GM23338 (cell line): ENCODE measurements at regions not wholly inside any gene's neighbourhood (a gene's known extent, or its start where the extent isn't known, plus 50 kb on each side); places are given as distances from the start of the nearest gene placed in this dataset.

Source experiments
- ATAC-seq: fragments of 200-7000 bp; cut with Tn5 transposase; 3 replicates; pipeline ENCODE4 v1.9.1; 2020
- DNase-seq: peaks from one replicate; pipeline ENCODE4 v3.0.0-alpha.2; 2015; ENCODE audit warnings: low spot score
- H2AFZ ChIP-seq: fragments of 200-600 bp; sonication (generic); 2 replicates; pipeline ENCODE4 v1.8.0; 2016; ENCODE audit warnings: antibody characterized with exemption, mild to moderate bottlenecking, moderate library complexity
- H3F3A ChIP-seq: fragments of 200-600 bp; sonication (generic); replicated peaks from 2 replicates; pipeline ENCODE4 v1.8.0; 2017; ENCODE audit warnings: antibody characterized with exemption, mixed run types, low read depth
- H3K27ac ChIP-seq: fragments of 200-600 bp; sonication (generic); 2 replicates; pipeline ENCODE4 v1.6.1; 2016; ENCODE audit warnings: low read depth
- H3K27me3 ChIP-seq: fragments of 200-600 bp; sonication (generic); 2 replicates; pipeline ENCODE4 v1.8.0; 2016; ENCODE audit warnings: mild to moderate bottlenecking, mixed run types, moderate library complexity; ENCODE audit not compliant: insufficient read depth
- H3K36me3 ChIP-seq: fragments of 200-600 bp; sonication (generic); 2 replicates; pipeline ENCODE4 v1.8.0; 2016; ENCODE audit warnings: mild to moderate bottlenecking; ENCODE audit not compliant: insufficient read depth
- H3K4me1 ChIP-seq: fragments of 200-600 bp; sonication (generic); 2 replicates; pipeline ENCODE4 v1.8.0; 2016; ENCODE audit warnings: mild to moderate bottlenecking, moderate library complexity; ENCODE audit not compliant: insufficient read depth
- H3K4me2 ChIP-seq: fragments of 200-600 bp; sonication (generic); 2 replicates; pipeline ENCODE4 v1.7.1; 2017; ENCODE audit warnings: mixed run types
- H3K4me3 ChIP-seq: fragments of 200-600 bp; sonication (generic); 2 replicates; pipeline ENCODE4 v1.6.1; 2016; ENCODE audit warnings: mixed run types
- H3K79me2 ChIP-seq: fragments of 200-600 bp; sonication (generic); replicated peaks from 2 replicates; pipeline ENCODE4 v1.8.0; 2017; ENCODE audit warnings: mild to moderate bottlenecking; ENCODE audit not compliant: insufficient read depth
- H3K9me2 ChIP-seq: fragments of 200-600 bp; sonication (generic); 2 replicates; pipeline ENCODE4 v1.8.0; 2017; ENCODE audit not compliant: insufficient read depth
- H4K20me1 ChIP-seq: fragments of 200-600 bp; sonication (generic); replicated peaks from 2 replicates; pipeline ENCODE4 v1.8.0; 2017; ENCODE audit warnings: mild to moderate bottlenecking; ENCODE audit not compliant: insufficient read depth
- H3K27ac Mint-ChIP-seq: 2 replicates; pipeline ENCODE4 v1.8.0; 2020; ENCODE audit warnings: inconsistent platforms, mild to moderate bottlenecking, moderate library complexity, mixed read lengths
- H3K27me3 Mint-ChIP-seq: 3 replicates; pipeline ENCODE4 v1.8.0; 2022; ENCODE audit warnings: low read depth, mild to moderate bottlenecking, moderate library complexity, mixed read lengths, inconsistent platforms; ENCODE audit not compliant: insufficient read depth, poor library complexity
- H3K36me3 Mint-ChIP-seq: 3 replicates; pipeline ENCODE4 v1.8.0; 2021; ENCODE audit warnings: low read depth, mild to moderate bottlenecking, inconsistent platforms, moderate library complexity, mixed read lengths
- H3K4me1 Mint-ChIP-seq: 3 replicates; pipeline ENCODE4 v1.8.0; 2020; ENCODE audit warnings: mild to moderate bottlenecking, inconsistent platforms, mixed read lengths
- H3K4me3 Mint-ChIP-seq: 3 replicates; pipeline ENCODE4 v1.8.0; 2021; ENCODE audit warnings: moderate library complexity, mild to moderate bottlenecking, inconsistent platforms, mixed read lengths
- H3K9me3 Mint-ChIP-seq: 3 replicates; pipeline ENCODE4 v1.8.0; 2020; ENCODE audit warnings: moderate library complexity, mild to moderate bottlenecking, inconsistent platforms, mixed read lengths
- CREB1 ChIP-seq: fragments of 250-450 bp; sonication (Bioruptor Pico); IDR thresholded peaks from 2 replicates; pipeline ENCODE4 v1.5.0; 2020; ENCODE audit warnings: low read depth, mild to moderate bottlenecking, moderate library complexity
- EZH2 ChIP-seq: fragments of 200-600 bp; sonication (generic); IDR thresholded peaks from one replicate; pipeline ENCODE4 v1.8.0; 2017; ENCODE audit warnings: antibody characterized with exemption, mild to moderate bottlenecking, low read depth; ENCODE audit not compliant: unreplicated experiment
- EZH2phosphoT487 ChIP-seq: fragments of 200-600 bp; sonication (generic); IDR thresholded peaks from one replicate; pipeline ENCODE4 v1.8.1; 2018; ENCODE audit warnings: antibody characterized with exemption; ENCODE audit not compliant: unreplicated experiment
- JUNB ChIP-seq: IDR thresholded peaks from one replicate; pipeline ENCODE4 v1.6.1; 2016; ENCODE audit warnings: antibody characterized with exemption; ENCODE audit not compliant: unreplicated experiment
- STAT1 ChIP-seq: IDR thresholded peaks from one replicate; pipeline ENCODE4 v1.6.1; 2016; ENCODE audit warnings: antibody characterized with exemption; ENCODE audit not compliant: unreplicated experiment
- ZNF114 ChIP-seq: fragments of 250-450 bp; sonication (Bioruptor Pico); IDR thresholded peaks from 2 replicates; pipeline ENCODE4 v1.5.0; 2020; ENCODE audit warnings: mild to moderate bottlenecking, moderate library complexity
- TF ChIP-seq, protein P1 (sequence below): IDR thresholded peaks from one replicate; pipeline ENCODE4 v1.6.1; 2018; ENCODE audit warnings: antibody characterized with exemption; ENCODE audit not compliant: unreplicated experiment
- TF ChIP-seq, protein P2 (sequence below): IDR thresholded peaks from 2 replicates; pipeline ENCODE4 v1.6.1; 2016; ENCODE audit warnings: antibody characterized with exemption

DNA sequence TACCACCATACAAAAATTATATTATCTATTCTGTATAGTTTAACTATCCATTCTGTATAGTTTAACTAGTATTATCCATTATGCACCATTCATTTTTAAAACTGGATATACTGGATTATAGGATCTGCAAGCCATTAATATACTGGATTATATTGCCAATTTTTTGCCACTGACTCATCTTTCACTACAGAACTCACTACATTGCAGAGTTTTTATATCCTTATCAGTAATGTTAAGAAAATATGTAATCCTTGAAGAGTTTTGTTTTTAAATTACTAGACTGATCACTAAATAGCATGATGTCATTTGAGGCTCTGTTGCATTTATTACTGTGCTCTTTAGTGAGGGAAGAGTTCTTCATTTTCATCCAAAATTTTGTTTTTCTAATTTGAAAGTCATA, 109.8 kb upstream of the SNX2 start:
- Mint-ChIP-seq H3K27ac (no peak overlapping the region), H3K36me3 (no peaks in the 10 kb centered on the region), H3K27me3 (peaks cover 1% of the 10 kb centered on the region), H3K9me3 (no peaks in the 10 kb centered on the region), H3K4me1 (no peaks in the 10 kb centered on the region), H3K4me3 (no peak overlapping the region)
- no peak overlapping the region for H2AFZ ChIP-seq
- TF ChIP-seq, protein P1, sequence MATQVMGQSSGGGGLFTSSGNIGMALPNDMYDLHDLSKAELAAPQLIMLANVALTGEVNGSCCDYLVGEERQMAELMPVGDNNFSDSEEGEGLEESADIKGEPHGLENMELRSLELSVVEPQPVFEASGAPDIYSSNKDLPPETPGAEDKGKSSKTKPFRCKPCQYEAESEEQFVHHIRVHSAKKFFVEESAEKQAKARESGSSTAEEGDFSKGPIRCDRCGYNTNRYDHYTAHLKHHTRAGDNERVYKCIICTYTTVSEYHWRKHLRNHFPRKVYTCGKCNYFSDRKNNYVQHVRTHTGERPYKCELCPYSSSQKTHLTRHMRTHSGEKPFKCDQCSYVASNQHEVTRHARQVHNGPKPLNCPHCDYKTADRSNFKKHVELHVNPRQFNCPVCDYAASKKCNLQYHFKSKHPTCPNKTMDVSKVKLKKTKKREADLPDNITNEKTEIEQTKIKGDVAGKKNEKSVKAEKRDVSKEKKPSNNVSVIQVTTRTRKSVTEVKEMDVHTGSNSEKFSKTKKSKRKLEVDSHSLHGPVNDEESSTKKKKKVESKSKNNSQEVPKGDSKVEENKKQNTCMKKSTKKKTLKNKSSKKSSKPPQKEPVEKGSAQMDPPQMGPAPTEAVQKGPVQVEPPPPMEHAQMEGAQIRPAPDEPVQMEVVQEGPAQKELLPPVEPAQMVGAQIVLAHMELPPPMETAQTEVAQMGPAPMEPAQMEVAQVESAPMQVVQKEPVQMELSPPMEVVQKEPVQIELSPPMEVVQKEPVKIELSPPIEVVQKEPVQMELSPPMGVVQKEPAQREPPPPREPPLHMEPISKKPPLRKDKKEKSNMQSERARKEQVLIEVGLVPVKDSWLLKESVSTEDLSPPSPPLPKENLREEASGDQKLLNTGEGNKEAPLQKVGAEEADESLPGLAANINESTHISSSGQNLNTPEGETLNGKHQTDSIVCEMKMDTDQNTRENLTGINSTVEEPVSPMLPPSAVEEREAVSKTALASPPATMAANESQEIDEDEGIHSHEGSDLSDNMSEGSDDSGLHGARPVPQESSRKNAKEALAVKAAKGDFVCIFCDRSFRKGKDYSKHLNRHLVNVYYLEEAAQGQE = no peak
- TF ChIP-seq, protein P2, sequence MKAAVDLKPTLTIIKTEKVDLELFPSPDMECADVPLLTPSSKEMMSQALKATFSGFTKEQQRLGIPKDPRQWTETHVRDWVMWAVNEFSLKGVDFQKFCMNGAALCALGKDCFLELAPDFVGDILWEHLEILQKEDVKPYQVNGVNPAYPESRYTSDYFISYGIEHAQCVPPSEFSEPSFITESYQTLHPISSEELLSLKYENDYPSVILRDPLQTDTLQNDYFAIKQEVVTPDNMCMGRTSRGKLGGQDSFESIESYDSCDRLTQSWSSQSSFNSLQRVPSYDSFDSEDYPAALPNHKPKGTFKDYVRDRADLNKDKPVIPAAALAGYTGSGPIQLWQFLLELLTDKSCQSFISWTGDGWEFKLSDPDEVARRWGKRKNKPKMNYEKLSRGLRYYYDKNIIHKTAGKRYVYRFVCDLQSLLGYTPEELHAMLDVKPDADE = no peak
- H4K20me1 ChIP-seq = no peaks in the 10 kb centered on the region
- no peaks in the 10 kb centered on the region for H3K27me3 ChIP-seq
- H3K4me3 ChIP-seq = no peak overlapping the region
- peaks cover 5% of the 10 kb centered on the region; the same call in 1 of the 2 replicates for H3K9me2 ChIP-seq
- ATAC-seq = no peak
- H3K27ac ChIP-seq = no peak overlapping the region
- no peaks in the 10 kb centered on the region for H3F3A ChIP-seq
- no peak for DNase-seq
- no peaks in the 10 kb centered on the region for H3K36me3 ChIP-seq
- no peaks in the 10 kb centered on the region for H3K4me1 ChIP-seq
- no peak overlapping the region for H3K4me2 ChIP-seq
- H3K79me2 ChIP-seq = no peaks in the 10 kb centered on the region

DNA sequence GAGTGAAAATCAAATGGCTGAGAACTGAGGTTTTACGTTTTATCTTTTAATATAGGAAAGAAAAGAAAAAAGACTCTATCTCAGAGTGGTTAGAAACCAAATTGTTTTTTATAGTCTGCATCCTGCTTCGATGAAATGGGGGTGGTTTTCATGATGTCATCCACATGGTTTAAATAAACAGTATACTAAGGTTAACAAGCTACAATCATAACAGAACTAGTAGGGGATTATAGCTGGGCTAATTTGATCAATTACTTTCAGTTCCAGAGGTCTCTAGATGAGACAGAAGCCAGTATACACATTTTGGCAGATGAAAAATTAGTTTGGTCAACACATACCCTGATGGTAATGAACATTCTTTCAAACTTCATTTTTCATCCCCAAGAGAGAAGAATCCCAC, 106.3 kb upstream of the SNX2 start:
- Mint-ChIP-seq H3K9me3 (peaks cover 4% of the 10 kb centered on the region; the same call in 1 of the 3 replicates), H3K27me3 (no peaks in the 10 kb centered on the region), H3K27ac (no peak overlapping the region), H3K36me3 (no peaks in the 10 kb centered on the region), H3K4me3 (no peak overlapping the region), H3K4me1 (no peaks in the 10 kb centered on the region)
- Histone ChIP-seq H3K27me3 (no peaks in the 10 kb centered on the region), H4K20me1 (no peaks in the 10 kb centered on the region), H2AFZ (0 out of 2 replicates have a peak overlapping the region, but pooled peaks have one; percentile 5), H3K36me3 (no peaks in the 10 kb centered on the region), H3K27ac (no peak overlapping the region), H3K4me3 (no peak overlapping the region), H3K79me2 (no peaks in the 10 kb centered on the region), H3K4me1 (no peaks in the 10 kb centered on the region), H3K9me2 (no peaks in the 10 kb centered on the region), H3F3A (no peaks in the 10 kb centered on the region), H3K4me2 (no peak overlapping the region)
- no peak for ATAC-seq
- DNase-seq = no peak
- TF ChIP-seq, protein P1 = no peak
- no peak for TF ChIP-seq JUNB
- TF ChIP-seq, protein P2 = no peak
- TF ChIP-seq STAT1 = no peak
- no peak for TF ChIP-seq ZNF114 (CRISPR knock-in tag)
- no peak for TF ChIP-seq EZH2
- no peak for TF ChIP-seq EZH2phosphoT487
- TF ChIP-seq CREB1 (CRISPR knock-in tag) = no peak
